Progenitor cell of endocrine pancreas (in vitro differentiated cells): ENCODE measurements at regions not wholly inside any gene's neighbourhood (a gene's known extent, or its start where the extent isn't known, plus 50 kb on each side); places are given as distances from the start of the nearest gene placed in this dataset.

Experiments
- DNase-seq: peaks from one replicate; pipeline ENCODE4 v3.0.0; 2021; ENCODE audit warnings: low spot score; ENCODE audit not compliant: unreplicated experiment
- H3K27ac Mint-ChIP-seq: 2 replicates; pipeline ENCODE4 v1.8.0; 2021; ENCODE audit warnings: mild to moderate bottlenecking, moderate library complexity, mixed read lengths
- H3K27me3 Mint-ChIP-seq: 2 replicates; pipeline ENCODE4 v1.8.0; 2021; ENCODE audit warnings: mixed read lengths
- H3K36me3 Mint-ChIP-seq: 2 replicates; pipeline ENCODE4 v1.8.0; 2022; ENCODE audit warnings: mixed read lengths; ENCODE audit not compliant: insufficient read depth
- H3K4me1 Mint-ChIP-seq: 2 replicates; pipeline ENCODE4 v1.8.0; 2021; ENCODE audit warnings: low read depth, mixed read lengths
- H3K4me3 Mint-ChIP-seq: 2 replicates; pipeline ENCODE4 v1.8.0; 2021; ENCODE audit warnings: low read depth, mild to moderate bottlenecking, moderate library complexity, mixed read lengths
- H3K9me3 Mint-ChIP-seq: 2 replicates; pipeline ENCODE4 v1.8.0; 2021; ENCODE audit warnings: low read depth, mixed read lengths
- CTCF ChIP-seq: fragments of 200-600 bp; sonication (generic); IDR thresholded peaks from one replicate; pipeline ENCODE4 v1.5.0; 2021; ENCODE audit warnings: antibody characterized with exemption, mild to moderate bottlenecking; ENCODE audit not compliant: unreplicated experiment

GRCh38 chr7:21193895-21194294 is 234.0 kb upstream of the SP4 start:
- Mint-ChIP-seq H3K27me3 (peaks cover 8% of the 10 kb centered on the region), H3K27ac (no peak overlapping the region), H3K4me3 (no peak overlapping the region), H3K36me3 (no peaks in the 10 kb centered on the region), H3K4me1 (no peaks in the 10 kb centered on the region), H3K9me3 (no peaks in the 10 kb centered on the region)
- no peak for TF ChIP-seq CTCF
- DNase-seq = no peak

DNA sequence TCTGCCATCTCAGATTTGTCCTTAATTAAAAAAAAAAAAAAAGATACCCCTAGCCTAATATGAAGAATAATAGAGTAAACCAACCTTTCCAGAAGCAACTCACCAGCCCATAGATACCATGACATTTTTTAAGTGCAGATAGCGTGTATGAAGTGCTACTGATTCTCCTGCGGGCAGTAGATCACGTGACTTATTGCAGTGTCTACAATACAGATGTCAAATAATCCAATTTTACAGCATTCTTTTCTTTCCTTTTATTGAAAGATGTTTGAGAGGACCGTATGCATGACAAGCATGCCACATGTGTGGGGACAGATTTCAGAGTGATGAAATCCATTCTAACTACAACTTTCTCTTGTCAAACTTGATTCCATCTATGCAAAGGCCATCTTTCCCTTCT is 232.9 kb upstream of the SP4 start:
- H3K4me1 Mint-ChIP-seq = no peaks in the 10 kb centered on the region
- no peak overlapping the region for H3K27ac Mint-ChIP-seq
- no peaks in the 10 kb centered on the region for H3K36me3 Mint-ChIP-seq
- no peak for DNase-seq
- H3K27me3 Mint-ChIP-seq = peaks cover under 1% of the 10 kb centered on the region
- no peak overlapping the region for H3K4me3 Mint-ChIP-seq
- TF ChIP-seq CTCF = no peak
- no peaks in the 10 kb centered on the region for H3K9me3 Mint-ChIP-seq

GRCh38 chr7:21198921-21199320 is 229.0 kb upstream of the SP4 start:
- no peak for TF ChIP-seq CTCF
- H3K9me3 Mint-ChIP-seq = no peaks in the 10 kb centered on the region
- H3K4me1 Mint-ChIP-seq = peaks cover 4% of the 10 kb centered on the region
- no peak overlapping the region for H3K4me3 Mint-ChIP-seq
- no peaks in the 10 kb centered on the region for H3K36me3 Mint-ChIP-seq
- no peak overlapping the region for H3K27ac Mint-ChIP-seq
- DNase-seq = no peak
- H3K27me3 Mint-ChIP-seq = no peaks in the 10 kb centered on the region

DNA sequence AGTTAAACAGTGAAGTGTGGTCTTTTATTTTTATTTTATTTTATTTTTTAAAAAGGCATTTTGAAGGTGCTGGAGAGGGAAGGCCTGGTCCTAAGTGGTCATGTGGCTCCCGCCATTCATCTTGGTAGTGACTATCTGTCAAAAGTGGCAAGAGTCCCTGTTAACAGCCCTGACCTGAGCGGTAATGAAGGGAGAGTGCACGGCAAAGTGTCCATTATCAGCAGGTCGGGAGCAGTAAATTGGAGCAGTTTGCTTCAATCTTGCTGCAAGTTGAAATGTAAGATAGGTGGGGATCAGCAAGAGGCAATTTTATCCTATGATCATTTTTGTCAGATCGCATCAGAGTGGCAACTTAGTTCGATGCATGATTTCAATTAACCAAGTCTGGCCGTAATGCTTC is 227.4 kb upstream of the SP4 start:
- Mint-ChIP-seq H3K4me3 (no peak overlapping the region), H3K4me1 (peaks cover 4% of the 10 kb centered on the region), H3K27ac (no peak overlapping the region), H3K27me3 (no peaks in the 10 kb centered on the region), H3K9me3 (no peaks in the 10 kb centered on the region), H3K36me3 (no peaks in the 10 kb centered on the region)
- no peak for TF ChIP-seq CTCF
- no peak for DNase-seq

- no peak overlapping the region for H3K4me3 Mint-ChIP-seq
- TF ChIP-seq CTCF = no peak
- H3K4me1 Mint-ChIP-seq = no peaks in the 10 kb centered on the region
- no peak for DNase-seq
- H3K27ac Mint-ChIP-seq = no peak overlapping the region
- no peaks in the 10 kb centered on the region for H3K9me3 Mint-ChIP-seq
- peaks cover 9% of the 10 kb centered on the region for H3K27me3 Mint-ChIP-seq
- no peaks in the 10 kb centered on the region for H3K36me3 Mint-ChIP-seq
These were observed 213.2 kb upstream of the SP4 start for GRCh38 chr7:21214657-21215056.
